Posterior vena cava (tissue), 2 donors: ENCODE measurements at regions not wholly inside any gene's neighbourhood (a gene's known extent, or its start where the extent isn't known, plus 50 kb on each side); places are given as distances from the start of the nearest gene placed in this dataset.

Experiments used
- DNase-seq: peaks from one replicate; pipeline ENCODE4 v3.0.0-alpha.2; 2020; ENCODE audit warnings: low spot score
- intact Hi-C, 2 donors: fragments of 100-400 bp; cut with DNase I; formaldehyde crosslinking; loops; one replicate each; pipeline versions ENCODE4 v1.14.1 to v1.14.2; 2022 to 2023
- donor health status: DM: yes; HTN: yes; CAD: no.
- donor health status: DM: yes; HTN: yes; CAD: no.

GRCh38 chr1:228902781-228903433, 167.6 kb downstream of the RHOU start:
- peak; percentile 92 for DNase-seq
- intact Hi-C loops = no loop called here

GRCh38 chr1:228903434-228904071, 168.3 kb downstream of the RHOU start:
- intact Hi-C loops = no loop called here

GRCh38 chr1:228904222-228904621, 168.9 kb downstream of the RHOU start:
- intact Hi-C loops = no loop called here

More at GRCh38 chr1:228903434-228904071, 168.3 kb downstream of the RHOU start:
- DNase-seq = no peak

GRCh38 chr1:228905701-228906101, 170.4 kb downstream of the RHOU start:
- intact Hi-C loops = no loop called here
- no peak for DNase-seq

More at GRCh38 chr1:228904222-228904621, 168.9 kb downstream of the RHOU start:
- DNase-seq = no peak

- intact Hi-C loops = no loop called here
- no peak for DNase-seq
Observed at GRCh38 chr1:228906223-228906860, 171.1 kb downstream of the RHOU start.

GRCh38 chr1:228911225-228912210, 176.2 kb downstream of the RHOU start:
- intact Hi-C loops = no loop called here
- no peak for DNase-seq

GRCh38 chr1:228913626-228914414, 178.5 kb downstream of the RHOU start:
- no peak for DNase-seq
- intact Hi-C loops = no loop called here

GRCh38 chr1:228914700-228915099, 179.4 kb downstream of the RHOU start:
- DNase-seq = no peak
- intact Hi-C loops = no loop called here

GRCh38 chr1:228917342-228917741, 182.1 kb downstream of the RHOU start:
- intact Hi-C loops = no loop called here
- DNase-seq = no peak

- DNase-seq = no peak
- intact Hi-C loops = no loop called here
Observed at GRCh38 chr1:228917755-228918154, 182.5 kb downstream of the RHOU start.

GRCh38 chr1:228918335-228918734, 183.1 kb downstream of the RHOU start:
- no peak for DNase-seq
- intact Hi-C loops = no loop called here

- DNase-seq = no peak
- intact Hi-C loops = no loop called here
Observed at GRCh38 chr1:228919914-228920313, 184.6 kb downstream of the RHOU start.

GRCh38 chr1:228920831-228921230, 185.6 kb downstream of the RHOU start:
- intact Hi-C loops = no loop called here
- no peak for DNase-seq

GRCh38 chr1:228921481-228921880, 186.2 kb downstream of the RHOU start:
- intact Hi-C loops = no loop called here
- no peak for DNase-seq

- intact Hi-C loops = no loop called here
Observed at GRCh38 chr1:228922722-228923376, 187.6 kb downstream of the RHOU start.

GRCh38 chr1:228923973-228924686, 188.9 kb downstream of the RHOU start:
- intact Hi-C loops = no loop called here
- no peak for DNase-seq

More at GRCh38 chr1:228922722-228923376, 187.6 kb downstream of the RHOU start:
- DNase-seq = no peak

- intact Hi-C loops = no loop called here
- no peak for DNase-seq
Observed at GRCh38 chr1:228925691-228926090, 190.4 kb downstream of the RHOU start.

GRCh38 chr1:228927421-228927820, 192.1 kb downstream of the RHOU start:
- no peak for DNase-seq
- intact Hi-C loops = no loop called here
